ENCODE measurements at regions not wholly inside any gene's neighbourhood (a gene's known extent, or its start where the extent isn't known, plus 50 kb on each side); places are given as distances from the start of the nearest gene placed in this dataset.
A peak's percentile ranks its signal among the peaks of the same experiment; 100 is the strongest.
"Not testable (repeated sequence)": the region's sequence is repeated elsewhere in the genome, so short reads cannot be mapped to it uniquely, and the experiment has no call there.

DNA sequence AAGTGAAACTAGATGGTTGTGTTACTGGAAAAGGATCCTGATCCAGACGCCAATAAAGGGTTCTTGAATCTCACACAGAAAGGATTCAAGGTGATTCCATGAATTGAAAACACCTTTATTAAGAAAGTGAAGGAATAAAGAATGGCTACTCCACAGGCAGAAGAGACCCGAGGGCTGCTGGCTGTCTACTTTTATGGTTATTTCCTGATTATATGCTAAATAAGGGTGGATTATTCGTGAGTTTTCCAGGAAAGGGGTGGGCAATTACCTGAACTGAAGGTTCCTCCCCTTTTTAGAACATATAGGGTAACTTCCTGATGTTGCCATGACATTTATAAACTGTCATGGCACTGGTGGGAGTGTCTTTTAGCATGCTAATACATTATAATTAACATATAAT is 50.9 kb upstream of the WARS2 start:
- no peak for DNase-seq (ENCODE audit: extremely low read depth, low read depth)

DNA sequence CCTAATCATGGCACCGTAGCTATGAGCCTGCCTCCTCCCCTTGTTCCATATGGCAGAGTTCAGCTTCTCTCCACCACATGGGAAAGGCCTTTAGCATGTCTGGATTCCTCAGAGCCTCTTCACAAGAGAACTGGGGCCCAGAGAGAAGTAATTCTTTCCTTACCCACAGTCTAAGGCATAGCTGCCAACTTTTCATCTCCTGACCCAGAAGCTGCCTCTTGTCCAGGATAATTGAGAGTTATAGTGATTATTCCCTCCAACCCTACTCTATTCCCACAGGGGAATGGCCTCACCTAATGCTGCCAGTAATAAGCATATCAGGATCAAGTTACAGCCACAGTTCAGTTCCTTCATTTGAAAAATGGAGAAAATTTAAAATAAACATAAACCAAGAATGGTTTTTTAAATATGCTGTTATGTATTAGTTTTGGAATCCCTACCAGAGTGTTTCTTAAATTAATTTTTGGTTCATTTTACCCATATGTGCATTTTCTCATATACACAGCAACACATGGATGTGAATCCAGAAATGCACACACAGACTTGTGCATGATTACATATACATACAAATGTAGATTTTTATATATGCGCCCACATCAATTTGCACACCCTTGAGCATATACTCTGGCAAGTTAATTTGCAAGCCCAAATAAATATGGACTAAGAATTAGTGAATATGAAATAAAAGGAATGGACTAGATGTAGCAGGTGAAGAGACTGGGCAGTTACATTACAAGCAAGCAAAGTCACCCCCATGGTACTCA is 63.9 kb upstream of the WARS2 start:
- TF ChIP-seq, protein P1, sequence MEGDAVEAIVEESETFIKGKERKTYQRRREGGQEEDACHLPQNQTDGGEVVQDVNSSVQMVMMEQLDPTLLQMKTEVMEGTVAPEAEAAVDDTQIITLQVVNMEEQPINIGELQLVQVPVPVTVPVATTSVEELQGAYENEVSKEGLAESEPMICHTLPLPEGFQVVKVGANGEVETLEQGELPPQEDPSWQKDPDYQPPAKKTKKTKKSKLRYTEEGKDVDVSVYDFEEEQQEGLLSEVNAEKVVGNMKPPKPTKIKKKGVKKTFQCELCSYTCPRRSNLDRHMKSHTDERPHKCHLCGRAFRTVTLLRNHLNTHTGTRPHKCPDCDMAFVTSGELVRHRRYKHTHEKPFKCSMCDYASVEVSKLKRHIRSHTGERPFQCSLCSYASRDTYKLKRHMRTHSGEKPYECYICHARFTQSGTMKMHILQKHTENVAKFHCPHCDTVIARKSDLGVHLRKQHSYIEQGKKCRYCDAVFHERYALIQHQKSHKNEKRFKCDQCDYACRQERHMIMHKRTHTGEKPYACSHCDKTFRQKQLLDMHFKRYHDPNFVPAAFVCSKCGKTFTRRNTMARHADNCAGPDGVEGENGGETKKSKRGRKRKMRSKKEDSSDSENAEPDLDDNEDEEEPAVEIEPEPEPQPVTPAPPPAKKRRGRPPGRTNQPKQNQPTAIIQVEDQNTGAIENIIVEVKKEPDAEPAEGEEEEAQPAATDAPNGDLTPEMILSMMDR (IDR thresholded peaks at IDR 0.05; ENCODE audit: low read depth, low read length): no peak
- peak; percentile 50 for DNase-seq (ENCODE audit: extremely low read depth, low read depth)

More for the DNA sequence above, 50.9 kb upstream of the WARS2 start:
- TF ChIP-seq, protein P1 (IDR thresholded peaks at IDR 0.05; ENCODE audit: low read depth, low read length): no peak

DNA sequence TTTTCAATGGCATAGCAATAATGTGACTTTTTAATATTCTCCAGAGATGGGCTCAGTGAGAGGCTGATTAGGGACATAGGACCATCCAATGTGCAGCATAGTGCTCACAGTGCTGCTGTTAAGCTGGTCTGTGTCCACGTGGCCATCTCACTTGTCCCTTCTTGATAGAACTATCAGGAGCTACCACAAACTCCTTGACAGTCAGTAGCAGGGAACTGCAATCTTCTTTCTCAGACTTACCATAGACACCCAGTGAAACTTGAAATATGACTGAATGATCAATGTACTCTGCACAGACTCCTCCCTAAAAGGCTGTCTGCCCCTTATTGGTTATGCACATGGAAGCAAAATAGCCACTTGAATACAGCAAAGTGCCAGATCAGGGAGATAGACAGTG is 64.5 kb upstream of the WARS2 start:
- TF ChIP-seq, protein P1 (IDR thresholded peaks at IDR 0.05; ENCODE audit: low read depth, low read length): no peak
- no peak for DNase-seq (ENCODE audit: extremely low read depth, low read depth)

DNA sequence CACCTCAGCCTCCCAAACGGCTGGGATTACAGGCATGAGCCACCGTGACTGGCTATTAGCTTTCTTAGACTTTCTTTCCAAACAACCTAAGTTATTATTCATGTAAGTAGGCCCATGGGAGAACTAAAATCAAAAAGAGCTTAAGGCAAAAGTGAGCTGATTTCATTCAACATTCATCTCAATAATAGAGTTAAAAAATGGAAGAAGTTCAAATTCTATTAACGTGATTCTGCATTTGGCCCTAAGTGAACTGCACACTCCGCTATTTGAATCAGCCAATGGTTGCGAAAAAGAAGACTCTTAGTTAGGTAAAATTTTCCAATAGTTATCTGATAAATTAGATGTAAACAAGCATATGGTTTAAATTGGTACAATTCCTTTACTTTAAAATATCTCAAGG is 68.6 kb upstream of the WARS2 start:
- no peak for DNase-seq (ENCODE audit: extremely low read depth, low read depth)
- TF ChIP-seq, protein P1 (IDR thresholded peaks at IDR 0.05; ENCODE audit: low read depth, low read length): no peak

DNA sequence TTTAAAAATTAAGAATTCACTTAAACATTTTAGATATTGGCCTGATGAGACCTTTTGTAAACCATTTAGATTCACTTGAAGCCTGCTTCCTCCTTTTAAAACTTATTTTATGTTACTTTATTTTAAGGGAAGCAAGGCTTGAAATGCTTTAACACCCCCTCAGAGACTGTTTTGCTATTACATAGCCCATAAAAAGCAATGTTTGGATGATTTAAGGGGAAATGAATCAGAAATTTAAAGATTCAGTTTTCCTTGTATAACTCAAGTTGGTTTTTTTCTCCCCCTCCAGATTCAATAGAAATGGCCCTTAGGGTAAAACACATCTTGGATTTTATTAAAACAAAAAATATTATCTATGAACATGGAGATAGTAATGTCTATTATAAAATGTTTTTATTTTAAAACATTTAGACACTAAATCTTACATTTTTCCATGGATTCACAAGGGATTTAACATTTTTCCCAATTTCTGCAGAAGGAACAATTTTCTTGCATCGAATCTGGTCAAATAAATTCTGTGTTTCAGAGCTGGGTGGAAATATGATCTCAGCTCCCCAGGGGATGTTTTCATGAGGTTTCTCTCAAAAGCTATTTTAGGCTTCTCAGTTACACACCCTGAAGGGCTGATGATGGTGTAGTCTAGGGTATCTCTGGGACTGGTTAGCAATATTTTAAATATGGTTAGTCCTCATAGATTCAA is 69.3 kb upstream of the WARS2 start:
- TF ChIP-seq, protein P1 (IDR thresholded peaks at IDR 0.05; ENCODE audit: low read depth, low read length): no peak
- no peak for DNase-seq (ENCODE audit: extremely low read depth, low read depth)

DNA sequence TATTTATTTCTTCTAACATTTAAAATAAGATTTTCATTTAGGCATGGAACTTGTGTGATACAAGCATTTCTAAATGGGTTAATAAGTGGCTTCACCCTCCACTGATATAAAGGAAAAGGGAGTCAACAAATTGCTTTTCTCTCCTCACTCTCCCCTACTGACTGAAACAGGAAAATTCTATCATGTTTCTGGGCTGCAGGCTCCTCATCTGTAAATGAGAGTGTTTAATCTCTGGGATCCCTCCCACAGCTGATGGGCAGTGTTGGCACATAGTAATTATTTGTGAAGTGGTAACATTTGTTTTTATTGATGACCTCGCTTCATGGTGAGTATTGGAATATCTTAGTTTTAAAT is 69.8 kb upstream of the WARS2 start:
- TF ChIP-seq, protein P1 (IDR thresholded peaks at IDR 0.05; ENCODE audit: low read depth, low read length): no peak
- DNase-seq (ENCODE audit: extremely low read depth, low read depth): no peak

DNA sequence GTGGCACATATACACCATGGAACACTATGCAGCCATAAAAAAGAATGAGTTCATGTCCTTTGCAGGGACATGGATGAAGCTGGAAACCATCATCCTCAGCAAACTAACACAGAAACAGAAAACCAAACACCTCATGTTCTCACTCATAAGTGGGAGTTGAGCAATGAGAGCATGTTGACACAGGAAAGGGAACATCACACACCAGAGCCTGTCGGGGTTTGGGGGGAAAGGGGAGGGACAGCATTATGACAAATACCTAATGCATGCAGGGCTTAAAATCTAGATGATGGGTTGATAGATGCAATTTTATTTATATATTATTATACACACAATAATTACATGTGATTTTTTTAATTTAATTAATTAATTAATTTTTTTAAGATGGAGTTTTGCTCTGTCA is 72.8 kb upstream of the WARS2 start:
- DNase-seq (ENCODE audit: extremely low read depth, low read depth): not testable (repeated sequence)

DNA sequence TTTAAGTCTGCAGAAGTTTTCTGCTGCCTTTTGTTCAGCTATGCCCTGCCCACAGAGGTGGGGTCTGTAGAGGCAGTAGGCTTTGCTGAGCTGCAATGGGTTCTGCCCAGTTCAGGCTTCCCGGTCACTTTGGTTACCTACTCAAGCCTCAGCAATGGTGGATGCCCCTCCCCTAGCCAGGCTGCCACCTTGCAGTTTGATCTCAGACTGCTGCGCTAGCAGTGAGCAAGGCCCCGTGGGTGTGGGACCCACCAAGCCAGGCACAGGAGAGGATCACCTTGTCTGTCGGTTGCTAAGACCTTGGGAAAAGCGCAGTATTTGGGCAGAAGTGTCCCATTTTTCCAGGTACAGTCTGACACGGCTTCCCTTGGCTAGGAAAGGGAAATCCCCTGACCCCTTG is 74.5 kb upstream of the WARS2 start:
- not testable (repeated sequence) for DNase-seq (ENCODE audit: extremely low read depth, low read depth)

Measured in AG09319 (cell line).